ENCODE measurements at regions not wholly inside any gene's neighbourhood (a gene's known extent, or its start where the extent isn't known, plus 50 kb on each side); places are given as distances from the start of the nearest gene placed in this dataset.

DNA sequence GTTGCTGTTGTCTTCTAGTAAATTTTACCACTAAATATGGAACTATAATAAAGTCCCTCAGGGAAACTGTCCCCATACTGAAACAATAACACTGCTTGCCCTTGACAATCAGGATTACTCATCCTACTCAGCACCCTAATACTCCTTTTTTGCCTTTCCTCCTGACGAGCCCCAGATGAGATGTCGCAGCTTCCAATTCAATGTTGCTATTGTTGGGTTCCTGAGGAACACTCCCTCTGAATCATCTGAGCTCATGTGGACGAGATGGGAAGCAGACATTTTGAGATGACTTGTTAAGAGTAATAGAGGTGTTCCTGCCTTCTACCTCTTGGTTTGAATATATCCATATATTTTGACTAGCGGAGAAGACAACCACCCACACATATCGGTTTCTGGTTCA, 187.8 kb upstream of the FAM98A start:
- no peak for TF ChIP-seq CTCF (conservative IDR thresholded peaks at IDR 0.05; ENCODE audit: low read depth, low read length)
- H3K4me3 ChIP-seq (ENCODE audit: low read depth, low read length): no peak overlapping the region
- no peak for DNase-seq (ENCODE audit: low read depth)

GRCh38 chr2:33785201-33786106, 186.4 kb upstream of the FAM98A start:
- no peak for TF ChIP-seq CTCF (conservative IDR thresholded peaks at IDR 0.05; ENCODE audit: low read depth, low read length)
- H3K4me3 ChIP-seq (ENCODE audit: low read depth, low read length): no peak overlapping the region
- no peak for DNase-seq (ENCODE audit: low read depth)

- no peak overlapping the region for H3K4me3 ChIP-seq (ENCODE audit: low read depth, low read length)
- no peak for DNase-seq (ENCODE audit: low read depth)
- TF ChIP-seq CTCF (conservative IDR thresholded peaks at IDR 0.05; ENCODE audit: low read depth, low read length): no peak
Observed at GRCh38 chr2:33784488-33784887, 185.4 kb upstream of the FAM98A start.

DNA sequence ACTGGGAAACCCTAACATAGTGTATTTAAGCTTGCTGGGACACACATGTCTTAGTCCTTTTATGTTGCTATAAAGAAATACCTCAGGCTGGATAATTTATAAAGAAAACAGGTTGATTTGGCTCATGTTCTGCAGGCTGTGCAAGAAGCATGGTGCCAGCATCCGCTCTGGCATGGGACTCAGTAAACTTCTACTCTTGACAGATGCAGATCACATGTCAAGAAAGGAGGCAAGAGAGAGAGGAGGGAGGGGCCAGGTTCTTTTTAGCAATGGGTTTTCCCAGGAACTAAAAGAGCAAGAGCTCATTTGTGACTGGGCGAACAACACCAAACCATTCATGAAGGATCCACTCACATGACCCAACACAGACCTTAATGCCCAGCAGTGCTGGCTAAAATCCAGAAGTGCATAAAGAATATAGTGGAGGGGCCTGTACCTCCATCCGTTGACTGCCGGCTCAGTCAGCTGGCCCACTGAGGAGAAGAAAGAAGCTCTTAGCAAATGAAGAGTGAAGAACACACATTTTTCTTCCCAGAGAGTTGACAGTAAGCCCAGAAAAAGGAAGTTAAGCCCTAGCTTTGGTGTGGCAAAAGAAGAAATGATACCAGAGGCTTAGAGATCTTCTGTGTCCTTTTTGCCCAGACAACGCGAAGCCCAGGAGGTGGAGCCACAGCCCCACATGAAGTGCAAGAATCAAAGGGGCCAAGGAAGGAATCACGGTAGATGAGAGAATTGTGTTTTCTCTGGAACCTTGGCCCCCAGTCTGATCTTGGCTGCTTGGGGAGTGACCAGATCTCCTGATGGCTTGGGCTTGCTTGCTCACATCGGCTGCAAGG, 183.5 kb upstream of the FAM98A start:
- H3K4me3 ChIP-seq (ENCODE audit: low read depth, low read length): no peak overlapping the region
- DNase-seq (ENCODE audit: low read depth): no peak
- TF ChIP-seq CTCF (conservative IDR thresholded peaks at IDR 0.05; ENCODE audit: low read depth, low read length): no peak

DNA sequence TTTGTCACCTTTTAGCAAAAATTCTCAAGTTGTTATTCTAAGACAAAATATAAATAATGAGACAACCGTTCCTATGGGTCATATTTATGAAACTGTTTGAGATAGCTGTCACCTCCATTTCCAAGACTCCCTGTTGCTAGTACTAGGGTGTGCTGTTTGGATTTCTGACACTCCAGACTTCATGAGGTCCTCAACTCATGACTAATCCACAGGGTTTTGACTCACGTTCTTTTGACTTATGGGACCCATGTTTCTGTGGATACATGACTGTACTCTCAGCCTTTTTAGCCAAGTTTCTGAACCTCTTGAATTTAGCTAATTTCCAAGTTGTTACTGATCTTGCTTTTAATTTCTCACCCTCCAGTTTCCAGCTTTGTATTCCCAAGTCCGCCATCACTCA, 178.7 kb upstream of the FAM98A start:
- DNase-seq (ENCODE audit: low read depth): no peak
- TF ChIP-seq CTCF (conservative IDR thresholded peaks at IDR 0.05; ENCODE audit: low read depth, low read length): no peak
- H3K4me3 ChIP-seq (ENCODE audit: low read depth, low read length): no peak overlapping the region

DNA sequence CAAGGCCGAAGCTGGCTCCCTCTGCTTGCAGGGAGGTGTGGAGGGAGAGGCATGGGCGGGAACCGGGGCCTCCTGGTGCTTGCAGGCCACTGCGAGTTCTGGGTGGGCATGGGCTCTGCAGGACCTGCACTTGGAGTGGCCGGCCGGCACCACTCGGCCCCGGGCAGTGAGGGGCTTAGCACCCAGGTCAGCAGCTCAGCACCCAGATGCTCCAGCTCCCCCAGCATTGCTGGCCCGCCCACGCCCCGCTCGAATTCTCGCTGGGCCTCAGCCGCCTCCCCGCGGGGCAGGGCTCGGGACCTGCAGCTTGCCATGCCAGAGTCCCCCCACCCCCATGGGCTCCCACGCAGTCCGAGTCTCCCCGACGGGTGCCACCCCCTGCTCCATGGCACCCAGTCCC, 176.2 kb upstream of the FAM98A start:
- TF ChIP-seq CTCF (conservative IDR thresholded peaks at IDR 0.05; ENCODE audit: low read depth, low read length): no peak
- H3K4me3 ChIP-seq (ENCODE audit: low read depth, low read length): no peak overlapping the region
- DNase-seq (ENCODE audit: low read depth): no peak
